Ectodermal cell (in vitro differentiated cells): ENCODE measurements at regions not wholly inside any gene's neighbourhood (a gene's known extent, or its start where the extent isn't known, plus 50 kb on each side); places are given as distances from the start of the nearest gene placed in this dataset.

Source experiments
- H3K27ac ChIP-seq: 2 replicates; pipeline ENCODE4 v1.7.0; 2013; ENCODE audit warnings: mild to moderate bottlenecking, low read depth, low read length; ENCODE audit not compliant: insufficient read depth, poor library complexity, severe bottlenecking
- H3K27me3 ChIP-seq: 2 replicates; pipeline ENCODE4 v1.7.0; 2013; ENCODE audit warnings: mild to moderate bottlenecking, low read length; ENCODE audit not compliant: insufficient read depth, control insufficient read depth, poor library complexity, severe bottlenecking
- H3K36me3 ChIP-seq: one replicate; pipeline ENCODE4 v1.7.0; 2013; ENCODE audit warnings: low read length; ENCODE audit not compliant: control insufficient read depth, insufficient read depth
- H3K4me1 ChIP-seq: one replicate; pipeline ENCODE4 v1.7.0; 2013; ENCODE audit warnings: low read length; ENCODE audit not compliant: control insufficient read depth, insufficient read depth
- H3K4me3 ChIP-seq: 2 replicates; pipeline ENCODE4 v1.7.0; 2013; ENCODE audit warnings: low read depth, low read length, control low read depth; ENCODE audit not compliant: insufficient read depth
- H3K9me3 ChIP-seq: 2 replicates; pipeline ENCODE4 v1.7.0; 2013; ENCODE audit warnings: mild to moderate bottlenecking, low read length, moderate library complexity; ENCODE audit not compliant: control insufficient read depth
- WGBS, 2 experiments: methylation state at CpG; one replicate each; pipeline ENCODE4 v1.1.7; 2013; ENCODE audit warnings: missing lambda C conversion rate in 2 of 2; 5-methylcytosine and 5-hydroxymethylcytosine counted together

DNA sequence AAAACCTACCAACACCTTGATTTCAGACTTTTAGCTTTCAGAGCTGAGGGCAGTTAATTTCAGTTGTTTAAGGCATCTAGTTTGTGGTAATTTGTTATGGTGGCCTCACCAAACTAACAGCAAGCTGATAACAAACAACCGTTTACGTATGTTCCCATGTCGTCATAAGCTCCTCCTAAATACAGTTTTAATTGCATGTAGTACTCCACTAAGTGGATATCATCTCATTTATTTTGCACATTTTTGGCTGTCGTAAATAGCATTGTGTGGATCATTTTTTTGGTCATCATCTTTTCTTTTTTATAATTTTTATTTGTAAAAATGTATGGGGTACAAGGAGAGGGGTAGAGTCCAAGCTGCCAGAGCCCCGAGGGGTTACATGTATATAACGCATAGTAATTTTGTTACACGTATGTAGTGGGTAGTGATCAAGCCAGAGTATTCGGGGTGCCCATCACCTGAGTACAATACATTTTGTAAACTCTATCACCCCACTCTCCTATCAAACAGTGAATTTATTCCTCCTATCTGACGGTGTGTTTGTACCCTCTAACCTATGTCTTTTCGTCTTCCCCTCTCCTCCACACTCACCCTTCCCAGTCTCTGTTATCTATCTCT is 89.2 kb upstream of the MYCN start:
- H3K4me3 ChIP-seq: no peak overlapping the region
- no peaks in the 10 kb centered on the region for H3K4me1 ChIP-seq
- 95 to 96% methylated on average over 9 of the region's 10 CpGs for WGBS, 2 experiments
- no peaks in the 10 kb centered on the region for H3K27me3 ChIP-seq
- H3K36me3 ChIP-seq: no peaks in the 10 kb centered on the region
- no peak overlapping the region for H3K27ac ChIP-seq
- no peaks in the 10 kb centered on the region for H3K9me3 ChIP-seq

- H3K27me3 ChIP-seq: no peaks in the 10 kb centered on the region
- H3K9me3 ChIP-seq: no peaks in the 10 kb centered on the region
- H3K36me3 ChIP-seq: no peaks in the 10 kb centered on the region
- 87 to 89% methylated on average over 1 to 2 of the region's 2 CpGs for WGBS, 2 experiments
- H3K4me3 ChIP-seq: no peak overlapping the region
- no peaks in the 10 kb centered on the region for H3K4me1 ChIP-seq
- H3K27ac ChIP-seq: no peak overlapping the region
Measured at GRCh38 chr2:15852811-15853210, 87.5 kb upstream of the MYCN start.

- Histone ChIP-seq H3K27ac (no peak overlapping the region), H3K4me3 (no peak overlapping the region), H3K4me1 (no peaks in the 10 kb centered on the region), H3K36me3 (no peaks in the 10 kb centered on the region), H3K27me3 (no peaks in the 10 kb centered on the region), H3K9me3 (no peaks in the 10 kb centered on the region)
- 63 to 94% methylated on average over 2 to 3 of the region's 3 CpGs for WGBS, 2 experiments
Measured at GRCh38 chr2:15853903-15854302, 86.4 kb upstream of the MYCN start.

DNA sequence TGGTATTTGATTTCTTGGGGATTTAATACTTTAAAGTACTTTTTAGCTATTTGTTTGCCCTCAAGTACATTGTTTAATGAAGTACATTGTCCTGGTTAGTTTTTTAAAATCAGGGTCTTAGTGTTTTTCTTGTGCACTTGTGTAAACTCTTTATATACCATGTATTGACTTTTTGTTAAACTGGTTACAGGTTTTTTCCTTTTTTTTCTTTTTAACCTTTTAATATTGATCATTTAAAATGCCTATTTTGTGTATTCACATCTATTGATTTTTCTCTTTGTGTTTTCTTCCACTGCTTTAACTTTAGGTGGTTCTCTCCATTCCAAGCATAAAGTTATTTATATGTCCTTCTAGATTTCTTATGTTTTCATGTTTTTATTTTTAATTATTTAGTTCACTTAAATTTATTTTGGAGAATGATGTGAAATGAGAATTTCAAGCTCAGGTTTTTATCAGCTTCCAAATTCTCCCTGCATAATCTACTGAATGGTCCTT is 84.5 kb upstream of the MYCN start:
- Histone ChIP-seq H3K27me3 (no peaks in the 10 kb centered on the region), H3K27ac (no peak overlapping the region), H3K36me3 (no peaks in the 10 kb centered on the region), H3K4me3 (no peak overlapping the region), H3K9me3 (no peaks in the 10 kb centered on the region), H3K4me1 (no peaks in the 10 kb centered on the region)

DNA sequence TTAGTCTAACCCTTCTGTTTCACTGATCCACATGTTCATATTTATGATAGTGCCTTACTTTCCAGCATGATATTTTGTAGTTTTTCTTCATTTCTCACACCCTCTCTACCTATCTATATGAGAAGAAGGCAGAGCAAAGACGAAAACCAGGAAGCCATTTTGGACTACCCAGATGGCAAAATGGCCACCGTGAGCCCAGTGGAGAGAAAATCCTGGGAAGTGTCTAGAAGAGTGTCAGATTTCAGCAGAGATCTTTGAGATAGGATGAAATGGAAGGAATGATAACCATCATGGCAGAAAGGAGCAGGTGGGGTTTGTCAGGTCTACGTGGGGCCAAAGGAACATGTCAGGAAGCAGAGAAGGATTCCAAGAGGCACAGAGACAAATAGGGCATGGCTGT is 84.0 kb upstream of the MYCN start:
- Histone ChIP-seq H3K27me3 (no peaks in the 10 kb centered on the region), H3K4me3 (no peak overlapping the region), H3K9me3 (no peaks in the 10 kb centered on the region), H3K4me1 (no peaks in the 10 kb centered on the region), H3K36me3 (no peaks in the 10 kb centered on the region), H3K27ac (no peak overlapping the region)
- WGBS, 2 experiments: 96 to 98% methylated on average over 3 of the region's 3 CpGs

GRCh38 chr2:15858466-15858865 is 81.9 kb upstream of the MYCN start:
- Histone ChIP-seq H3K9me3 (no peaks in the 10 kb centered on the region), H3K27me3 (no peaks in the 10 kb centered on the region), H3K4me3 (no peak overlapping the region), H3K36me3 (no peaks in the 10 kb centered on the region), H3K4me1 (no peaks in the 10 kb centered on the region), H3K27ac (no peak overlapping the region)
- 95 to 98% methylated on average over 6 of the region's 6 CpGs for WGBS, 2 experiments

- no peaks in the 10 kb centered on the region for H3K36me3 ChIP-seq
- no peaks in the 10 kb centered on the region for H3K27me3 ChIP-seq
- no peaks in the 10 kb centered on the region for H3K9me3 ChIP-seq
- H3K4me1 ChIP-seq: no peaks in the 10 kb centered on the region
- H3K4me3 ChIP-seq: no peak overlapping the region
- no peak overlapping the region for H3K27ac ChIP-seq
Measured at GRCh38 chr2:15860051-15860663, 80.2 kb upstream of the MYCN start.

GRCh38 chr2:15860760-15861159 is 79.6 kb upstream of the MYCN start:
- Histone ChIP-seq H3K27me3 (no peaks in the 10 kb centered on the region), H3K4me3 (no peak overlapping the region), H3K4me1 (no peaks in the 10 kb centered on the region), H3K36me3 (no peaks in the 10 kb centered on the region), H3K27ac (no peak overlapping the region), H3K9me3 (no peaks in the 10 kb centered on the region)
- WGBS, 2 experiments: 87 to 88% methylated on average over 1 of the region's 1 CpG

DNA sequence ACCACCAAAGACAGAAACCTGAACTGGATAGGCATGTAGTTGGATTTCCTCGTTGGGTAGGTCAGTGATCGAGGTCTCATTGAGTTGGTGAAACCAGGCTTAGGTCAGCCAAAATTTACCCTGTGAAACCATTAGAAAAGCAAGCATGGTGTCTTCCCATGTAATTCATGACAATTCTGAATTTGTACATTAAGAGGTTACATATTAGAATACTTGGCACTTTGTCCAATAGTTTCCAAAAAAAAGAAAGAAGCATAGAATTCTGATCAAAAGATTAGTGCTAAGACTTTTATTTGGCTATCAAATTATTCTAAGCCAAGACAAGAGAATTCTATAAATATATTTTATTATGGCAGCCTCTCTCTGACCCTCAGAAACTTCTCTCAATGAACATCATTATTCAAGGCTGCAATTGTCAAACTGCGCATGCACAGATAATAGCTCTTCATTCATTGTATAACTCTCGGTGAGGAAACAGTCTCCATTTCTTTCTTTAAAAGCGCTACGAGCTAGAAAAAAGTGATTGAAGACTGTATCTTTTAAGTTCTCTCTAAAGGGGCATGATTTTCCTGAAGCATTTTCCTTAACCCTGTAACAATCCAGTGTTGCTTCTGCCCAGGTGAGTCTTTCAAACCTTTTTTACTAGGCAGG is 79.1 kb upstream of the MYCN start:
- no peaks in the 10 kb centered on the region for H3K9me3 ChIP-seq
- H3K4me1 ChIP-seq: no peaks in the 10 kb centered on the region
- no peaks in the 10 kb centered on the region for H3K27me3 ChIP-seq
- no peak overlapping the region for H3K4me3 ChIP-seq
- H3K27ac ChIP-seq: no peak overlapping the region
- WGBS, 2 experiments: 93 to 95% methylated on average over 6 of the region's 6 CpGs
- H3K36me3 ChIP-seq: no peaks in the 10 kb centered on the region

- 83 to 100% methylated on average over 1 of the region's 1 CpG for WGBS, 2 experiments
- no peaks in the 10 kb centered on the region for H3K4me1 ChIP-seq
Measured at GRCh38 chr2:15861898-15862297, 78.5 kb upstream of the MYCN start.

More at GRCh38 chr2:15861898-15862297, 78.5 kb upstream of the MYCN start:
- no peaks in the 10 kb centered on the region for H3K27me3 ChIP-seq
- H3K9me3 ChIP-seq: no peaks in the 10 kb centered on the region
- H3K27ac ChIP-seq: no peak overlapping the region
- H3K4me3 ChIP-seq: no peak overlapping the region
- H3K36me3 ChIP-seq: no peaks in the 10 kb centered on the region
